Stromal cell of bone marrow (primary cell): ENCODE measurements at regions not wholly inside any gene's neighbourhood (a gene's known extent, or its start where the extent isn't known, plus 50 kb on each side); places are given as distances from the start of the nearest gene placed in this dataset.

Source experiments
- DNase-seq: peaks from one replicate; pipeline ENCODE4 v3.0.0-alpha.2; 2012; ENCODE audit warnings: low read depth

DNA sequence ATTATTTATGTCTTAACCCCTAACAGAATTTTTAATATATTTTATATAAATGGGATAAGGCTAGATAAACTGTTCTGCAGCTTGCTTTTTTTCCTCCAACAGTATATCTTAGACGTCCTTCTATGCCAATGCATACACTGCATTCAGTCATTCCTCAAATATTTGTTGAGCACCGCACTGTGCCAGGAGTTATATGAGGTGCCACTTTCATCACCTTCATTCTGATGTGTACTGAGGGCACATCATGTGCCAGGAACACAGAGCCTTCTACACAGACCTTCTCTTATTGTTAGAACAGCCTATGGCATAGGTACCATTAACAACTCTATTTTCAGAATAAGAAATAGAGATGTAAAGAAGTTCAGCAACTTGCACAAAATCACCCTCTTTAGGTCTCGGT lies 570.1 kb downstream of the CDK5RAP2 start:
- no peak for DNase-seq

- DNase-seq = peak; percentile 3
These were observed 578.4 kb downstream of the CDK5RAP2 start for GRCh38 chr9:120001536-120001935.

DNA sequence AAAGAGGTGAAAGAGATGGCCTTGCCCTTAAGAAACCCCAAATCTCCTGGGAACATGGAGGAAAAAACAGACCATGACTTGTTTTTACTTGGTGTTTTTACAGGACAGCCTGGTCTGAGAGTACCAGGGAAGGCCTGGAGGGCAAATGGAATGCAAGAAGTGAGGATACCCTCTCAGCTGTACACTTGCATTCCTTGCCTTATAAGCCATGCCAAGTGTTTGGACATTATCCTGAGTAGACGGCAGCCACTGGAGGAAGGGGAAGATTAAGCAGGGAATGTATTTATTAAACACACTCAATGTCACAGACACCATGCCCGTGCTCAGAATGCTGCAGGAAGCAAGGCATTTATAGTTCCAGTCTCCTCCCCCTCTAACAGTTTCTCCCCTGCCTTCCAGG lies 581.4 kb downstream of the CDK5RAP2 start:
- DNase-seq = no peak

DNA sequence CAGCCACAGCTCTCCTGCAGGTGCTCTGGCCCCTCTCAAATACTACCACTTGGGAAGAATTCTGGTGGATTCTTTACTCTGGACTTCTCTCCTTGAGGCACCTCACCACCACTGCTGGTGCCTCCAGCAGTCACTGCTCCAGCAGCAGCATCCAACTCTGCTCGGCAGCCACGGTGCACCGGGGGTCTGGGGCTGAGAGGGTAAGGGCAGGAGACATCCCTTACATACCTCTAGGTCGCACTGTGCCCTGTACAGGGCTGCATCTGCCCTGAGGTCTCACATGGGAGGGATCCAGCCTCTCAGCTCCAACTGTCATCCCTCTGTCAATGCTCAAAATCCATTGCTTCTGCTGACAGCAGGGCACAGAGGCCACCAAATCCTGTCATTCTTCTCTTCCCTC lies 588.2 kb downstream of the CDK5RAP2 start:
- no peak for DNase-seq

DNA sequence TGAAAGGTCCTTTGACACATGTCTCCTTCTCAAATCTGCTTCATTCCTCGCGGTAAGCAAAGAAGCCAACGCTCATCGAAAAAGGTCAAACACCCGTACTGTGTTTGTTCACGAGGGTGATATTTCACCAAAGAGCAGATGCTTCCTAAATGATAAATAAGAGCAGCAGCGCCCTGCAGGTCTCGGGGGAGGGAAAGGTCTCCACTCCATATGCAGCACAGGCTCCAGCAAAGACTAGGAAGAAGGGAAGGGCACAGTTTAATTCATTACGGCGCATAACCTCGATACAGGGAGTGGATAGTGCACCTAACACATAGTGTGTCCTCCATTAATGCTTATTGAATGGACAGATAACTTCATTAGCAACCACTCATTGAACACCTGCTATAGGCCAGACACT lies 593.3 kb downstream of the CDK5RAP2 start:
- no peak for DNase-seq

DNA sequence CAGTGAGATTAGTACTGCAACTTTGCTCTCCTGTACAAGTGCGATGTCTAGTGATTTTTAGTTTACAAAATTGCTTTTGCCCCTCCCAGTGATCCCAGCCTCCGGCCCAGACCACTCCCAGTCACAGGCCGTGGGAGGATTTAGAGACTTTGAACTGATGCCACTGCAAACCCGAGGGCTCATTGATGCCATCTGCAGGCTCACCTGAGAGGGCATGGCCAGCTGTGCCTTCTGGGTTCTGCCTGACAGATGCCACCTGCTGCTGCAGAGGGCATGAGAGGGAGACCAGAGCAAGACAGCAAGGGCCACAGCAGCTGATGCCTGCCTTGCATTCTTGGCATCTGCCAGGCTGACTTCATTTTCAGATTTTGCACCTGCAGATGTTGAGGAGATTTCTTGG lies 593.8 kb downstream of the CDK5RAP2 start:
- no peak for DNase-seq

GRCh38 chr9:119974026-119974425 lies 604.8 kb upstream of the BRINP1 start:
- DNase-seq = peak; percentile 60

DNA sequence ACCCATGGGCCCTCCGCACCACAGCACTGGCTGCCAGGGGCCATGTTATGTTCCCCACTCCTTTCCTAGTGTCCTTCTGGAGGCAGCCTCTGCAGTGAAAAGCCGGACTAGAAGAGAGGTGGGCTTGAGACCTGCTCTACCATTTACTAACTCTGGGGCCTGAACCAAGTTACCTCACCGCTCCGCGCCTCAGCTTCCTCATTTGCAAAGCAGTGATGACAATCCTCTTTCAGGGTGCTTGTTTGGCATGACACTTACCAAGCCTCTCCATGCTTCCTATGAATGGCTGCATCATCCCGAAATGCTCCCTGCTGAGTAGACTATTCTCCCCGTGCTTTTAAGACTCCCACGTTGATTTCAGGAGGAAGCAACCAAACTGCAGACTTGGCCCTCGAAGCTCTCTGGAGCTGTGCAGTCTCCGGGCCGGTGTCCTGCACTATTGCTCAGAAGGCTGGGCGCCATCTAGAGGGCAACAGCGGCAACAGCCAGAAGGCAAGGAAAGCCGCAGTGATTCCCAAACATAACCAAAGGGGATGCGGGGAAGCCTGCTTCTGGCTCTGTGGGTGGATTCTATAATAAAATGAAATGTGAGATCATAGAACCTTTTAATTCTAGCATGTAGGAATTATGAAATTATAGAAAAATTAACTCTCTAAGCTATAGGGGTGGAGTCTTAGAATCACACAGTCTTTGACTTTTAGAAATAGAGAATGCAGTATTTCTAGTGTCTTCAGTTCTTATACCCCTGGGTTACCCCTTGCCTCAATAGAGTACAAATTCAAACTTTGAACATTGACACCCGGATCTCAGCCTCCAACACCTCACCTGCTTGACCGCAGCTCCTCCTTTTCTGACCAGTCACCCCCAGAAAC lies 599.8 kb upstream of the BRINP1 start:
- peak; percentile 70 for DNase-seq

DNA sequence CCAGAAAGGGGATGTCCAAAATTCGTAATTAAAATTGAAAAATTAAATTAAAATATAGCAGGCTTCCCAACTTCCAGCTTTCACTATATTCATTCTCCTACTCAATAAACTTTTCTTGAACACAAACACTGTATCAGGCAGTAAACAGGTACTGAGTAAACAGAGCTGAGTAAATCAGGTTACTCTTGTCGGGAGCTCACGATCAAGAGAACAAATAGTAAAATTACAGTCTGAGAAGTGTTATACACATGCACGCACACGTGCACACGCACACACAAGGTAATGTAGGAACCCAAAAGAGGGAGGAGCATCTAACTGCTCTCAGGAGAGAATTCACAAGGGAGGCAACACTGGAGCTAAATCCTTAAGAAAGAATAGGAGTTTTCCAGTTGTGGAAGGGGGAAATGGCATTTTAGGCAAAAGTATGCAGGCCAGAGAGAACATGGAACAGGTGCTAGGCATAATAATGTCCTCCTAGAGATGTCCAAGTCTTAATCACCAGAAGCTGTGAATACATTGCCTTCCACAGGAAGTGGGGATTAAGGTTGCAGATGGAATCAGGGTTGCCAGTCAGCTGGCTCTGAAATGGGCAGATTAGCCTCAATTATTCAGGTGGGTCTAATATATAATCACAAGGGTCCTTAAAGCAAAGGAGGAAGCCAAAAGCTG lies 598.8 kb upstream of the BRINP1 start:
- DNase-seq = no peak

DNA sequence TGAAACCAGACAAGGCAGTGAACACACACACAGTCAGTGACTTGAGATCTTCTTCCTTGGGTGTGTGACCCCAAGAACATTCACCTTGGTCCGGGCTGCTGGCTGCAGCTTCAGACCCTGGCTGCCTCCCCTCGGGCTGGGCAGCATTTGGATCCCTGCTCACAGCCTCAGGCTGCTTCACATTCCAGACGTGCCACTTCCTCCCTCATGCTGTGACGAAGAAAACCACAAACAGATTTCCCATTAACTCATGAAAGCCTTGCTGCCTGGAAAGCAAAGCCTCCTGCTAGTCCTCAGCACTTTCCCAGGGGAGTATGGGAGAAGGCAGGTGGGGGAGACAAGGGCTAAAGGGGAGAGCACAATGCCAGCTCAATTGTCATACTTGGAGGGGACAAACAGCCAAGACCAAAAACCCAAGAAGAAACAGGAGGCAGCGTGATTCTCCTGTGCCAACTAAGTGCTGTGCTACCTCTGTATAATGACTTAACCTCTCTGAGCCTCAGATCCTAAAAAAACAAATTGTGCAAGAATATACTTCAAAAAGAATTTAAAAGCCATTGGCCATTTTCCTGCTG lies 594.6 kb upstream of the BRINP1 start:
- DNase-seq = peak; percentile 89

- DNase-seq = peak; percentile 57
These were observed 594.1 kb upstream of the BRINP1 start for GRCh38 chr9:119963258-119963797.

DNA sequence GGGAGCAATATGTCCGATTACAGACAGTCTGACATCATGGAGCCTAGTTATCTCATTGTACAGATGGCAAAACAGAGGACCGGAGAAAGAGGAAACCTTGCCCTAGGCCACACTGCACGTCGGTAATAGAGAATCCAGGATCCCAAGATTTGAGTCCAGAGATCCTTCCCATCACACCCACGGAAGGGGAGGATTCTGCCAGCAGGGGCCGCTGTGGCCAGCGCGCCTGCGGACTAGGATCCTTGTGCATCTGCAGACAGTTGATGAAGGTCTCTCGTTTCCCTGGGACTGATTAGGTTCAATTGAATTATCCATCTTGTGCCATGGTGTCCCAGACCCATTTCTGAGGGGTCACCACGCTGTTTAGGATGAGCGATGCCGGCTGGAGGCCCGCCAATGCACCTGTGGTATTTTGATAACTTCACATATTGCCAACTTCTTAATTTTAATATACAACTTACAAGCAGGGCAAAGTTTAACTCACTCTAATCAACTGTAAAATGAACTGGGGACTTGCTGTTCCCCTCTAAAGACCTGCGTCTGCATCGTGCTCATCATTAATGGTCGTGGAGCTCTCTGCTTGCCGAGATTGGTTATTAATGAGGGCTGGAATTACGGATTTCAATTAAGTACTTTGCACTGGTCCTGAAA lies 592.7 kb upstream of the BRINP1 start:
- no peak for DNase-seq

DNA sequence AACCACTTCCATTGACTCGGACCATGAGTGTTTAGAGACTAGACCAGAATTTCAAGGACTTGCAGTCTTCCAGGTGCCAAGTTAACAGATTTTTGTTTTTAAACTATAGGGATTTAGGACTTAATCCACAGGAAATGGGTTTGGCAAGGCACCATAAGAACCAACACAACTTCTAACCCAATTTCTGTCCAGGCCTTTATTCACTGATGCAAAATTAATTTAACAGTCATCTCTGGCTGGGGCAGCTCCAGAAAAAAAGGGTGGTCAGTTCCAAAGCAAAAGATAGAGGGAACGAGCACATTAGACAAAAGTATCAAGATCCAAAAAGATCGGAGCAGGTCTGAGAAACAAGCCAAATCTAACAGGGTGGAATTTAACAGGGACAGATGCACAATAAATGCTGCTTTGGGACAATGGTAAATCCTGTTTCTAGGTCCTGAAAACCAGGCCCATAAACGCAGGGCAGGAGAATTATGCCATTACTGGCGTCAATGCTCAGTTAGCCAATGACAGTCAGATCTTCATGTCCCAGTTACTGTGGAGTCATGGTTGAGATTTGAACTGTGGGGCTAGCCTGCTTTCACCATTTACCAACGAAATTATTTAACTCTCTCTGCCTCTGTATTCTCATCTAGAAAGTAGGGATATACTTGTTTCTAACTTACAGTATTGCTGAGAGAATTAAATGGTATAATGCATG lies 590.8 kb upstream of the BRINP1 start:
- peak; percentile 33 for DNase-seq

- peak; percentile 19 for DNase-seq
These were observed 586.9 kb upstream of the BRINP1 start for GRCh38 chr9:119956111-119956510.

GRCh38 chr9:119955276-119955675 lies 586.0 kb upstream of the BRINP1 start:
- no peak for DNase-seq

DNA sequence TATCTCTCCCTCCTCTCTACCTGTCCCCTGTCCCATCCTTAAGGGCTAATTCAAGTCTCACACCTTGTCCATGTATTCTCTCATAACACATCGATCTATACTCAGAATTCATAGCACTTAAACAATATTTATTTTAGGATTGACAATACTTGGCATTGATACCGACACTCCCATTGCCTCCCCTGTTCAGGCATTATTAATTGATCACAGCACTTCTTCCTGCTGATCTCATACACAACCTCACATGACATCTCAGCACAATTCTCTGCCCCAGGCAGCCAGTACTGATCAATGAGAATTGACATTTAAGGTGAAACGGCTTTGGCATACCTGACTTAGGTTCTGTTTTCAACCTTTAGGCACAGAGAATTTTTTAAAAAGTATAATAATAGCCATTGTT lies 582.4 kb upstream of the BRINP1 start:
- no peak for DNase-seq

GRCh38 chr9:119951090-119951489 lies 581.9 kb upstream of the BRINP1 start:
- DNase-seq = peak; percentile 88

DNA sequence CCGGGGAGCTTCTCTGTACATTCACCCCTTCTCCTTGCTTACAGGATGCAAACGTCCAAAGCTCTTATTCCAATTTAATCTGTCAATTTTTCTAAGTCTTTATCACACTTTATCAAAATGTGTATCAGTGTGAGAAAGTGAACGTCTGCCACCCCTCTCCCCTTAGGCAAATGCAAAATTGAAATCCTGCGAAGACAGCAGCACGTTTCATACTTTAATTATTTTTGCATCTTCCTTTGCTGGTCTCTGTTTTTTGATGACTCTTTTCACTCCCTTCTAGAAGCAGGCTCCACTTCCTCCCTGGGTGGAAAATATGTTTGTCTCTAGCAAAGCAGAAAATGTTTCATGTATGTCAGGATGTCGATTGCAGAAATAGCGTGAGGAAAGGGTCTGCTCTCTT lies 576.5 kb upstream of the BRINP1 start:
- no peak for DNase-seq

DNA sequence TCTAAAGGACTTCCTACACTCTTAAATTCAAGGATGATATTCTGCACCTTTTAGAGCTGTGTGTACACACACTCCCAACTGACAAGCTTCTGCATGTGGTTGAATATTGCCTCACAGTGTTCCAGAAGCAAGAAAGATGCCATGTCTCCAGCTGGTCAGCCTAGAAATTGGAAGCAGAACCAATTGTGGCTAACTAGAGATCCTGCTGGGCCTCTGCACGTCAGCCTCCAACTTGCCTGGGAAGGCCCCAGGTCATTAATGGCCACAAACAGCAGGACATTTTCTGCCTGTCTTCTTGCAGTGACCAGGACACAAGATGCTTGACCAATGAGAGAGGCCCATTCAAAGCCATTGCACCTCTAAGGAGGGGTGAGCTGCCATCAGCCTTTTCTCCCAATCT lies 571.9 kb upstream of the BRINP1 start:
- DNase-seq = no peak

- DNase-seq = peak; percentile 14
These were observed 569.6 kb upstream of the BRINP1 start for GRCh38 chr9:119938871-119939270.

DNA sequence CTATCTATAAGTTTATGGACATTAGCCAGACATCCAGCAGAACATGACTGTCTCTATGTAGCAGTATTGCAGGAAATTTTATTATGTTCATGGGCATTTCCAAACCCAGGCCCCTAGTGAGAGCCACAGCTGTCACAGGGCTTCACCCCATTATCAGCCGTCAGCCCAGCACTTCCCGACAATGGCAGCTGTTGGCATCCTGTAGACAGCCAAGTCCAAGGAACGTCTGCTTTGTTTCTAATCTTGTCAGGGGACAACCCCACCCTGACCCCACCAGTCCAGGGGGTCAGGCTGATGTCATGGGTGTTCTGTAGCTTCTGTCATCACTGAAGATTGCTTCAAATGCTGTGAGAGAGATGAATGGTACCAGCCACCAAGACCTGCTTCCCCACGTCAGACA lies 565.3 kb upstream of the BRINP1 start:
- DNase-seq = no peak

GRCh38 chr9:119933191-119933590 lies 564.0 kb upstream of the BRINP1 start:
- no peak for DNase-seq
